ENCODE measurements at regions not wholly inside any gene's neighbourhood (a gene's known extent, or its start where the extent isn't known, plus 50 kb on each side); places are given as distances from the start of the nearest gene placed in this dataset.

DNA sequence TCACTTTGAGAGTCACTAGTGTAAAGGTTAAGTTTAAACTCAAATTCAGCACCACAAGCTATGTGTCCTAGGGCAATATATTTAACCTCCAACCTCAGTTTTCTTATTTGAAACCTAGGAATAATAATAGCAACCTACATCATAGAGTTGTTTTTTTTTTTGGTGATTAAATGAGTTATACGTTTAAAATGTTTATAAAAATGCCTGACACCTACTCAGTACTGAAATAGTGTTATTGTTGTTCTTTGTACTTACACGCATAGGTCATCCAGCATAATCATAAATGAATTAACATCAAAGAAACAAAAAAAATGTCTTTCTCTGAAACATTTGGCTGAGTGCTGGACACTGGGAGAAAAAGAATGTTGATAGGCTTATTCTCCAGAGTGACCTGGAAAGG, 266.8 kb upstream of the PRMT6 start:
- Histone ChIP-seq H3K4me1 (ENCODE audit: control insufficient read depth in 4 of 4, insufficient read depth in 4 of 4, low read length in 3 of 4) (no peaks in the 10 kb centered on the region), H3K27me3 (ENCODE audit: control insufficient read depth in 4 of 4, insufficient read depth in 4 of 4, low read length in 3 of 4) (no peaks in the 10 kb centered on the region), H3K9ac (ENCODE audit: low read depth in 1 of 2, low read length in 2 of 2) (no peak overlapping the region), H3K4me3 (ENCODE audit: low read depth in 1 of 3, low read length in 3 of 3) (no peak overlapping the region), H3K9me3 (ENCODE audit: control insufficient read depth in 4 of 4, low read length in 3 of 4) (no peaks in the 10 kb centered on the region), H3K27ac (ENCODE audit: low read depth in 1 of 2, low read length in 2 of 2) (no peak overlapping the region), H3K36me3 (ENCODE audit: control insufficient read depth in 4 of 4, insufficient read depth in 3 of 4, low read depth in 1 of 4, low read length in 3 of 4) (no peaks in the 10 kb centered on the region)
- no peak for DNase-seq (ENCODE audit: low spot score)
- WGBS: 64% methylated on average over 2 of the region's 2 CpGs
- no peak for TF ChIP-seq TAF1 (conservative IDR thresholded peaks at IDR 0.05)
- TF ChIP-seq, protein P1, sequence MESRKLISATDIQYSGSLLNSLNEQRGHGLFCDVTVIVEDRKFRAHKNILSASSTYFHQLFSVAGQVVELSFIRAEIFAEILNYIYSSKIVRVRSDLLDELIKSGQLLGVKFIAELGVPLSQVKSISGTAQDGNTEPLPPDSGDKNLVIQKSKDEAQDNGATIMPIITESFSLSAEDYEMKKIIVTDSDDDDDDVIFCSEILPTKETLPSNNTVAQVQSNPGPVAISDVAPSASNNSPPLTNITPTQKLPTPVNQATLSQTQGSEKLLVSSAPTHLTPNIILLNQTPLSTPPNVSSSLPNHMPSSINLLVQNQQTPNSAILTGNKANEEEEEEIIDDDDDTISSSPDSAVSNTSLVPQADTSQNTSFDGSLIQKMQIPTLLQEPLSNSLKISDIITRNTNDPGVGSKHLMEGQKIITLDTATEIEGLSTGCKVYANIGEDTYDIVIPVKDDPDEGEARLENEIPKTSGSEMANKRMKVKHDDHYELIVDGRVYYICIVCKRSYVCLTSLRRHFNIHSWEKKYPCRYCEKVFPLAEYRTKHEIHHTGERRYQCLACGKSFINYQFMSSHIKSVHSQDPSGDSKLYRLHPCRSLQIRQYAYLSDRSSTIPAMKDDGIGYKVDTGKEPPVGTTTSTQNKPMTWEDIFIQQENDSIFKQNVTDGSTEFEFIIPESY (IDR thresholded peaks at IDR 0.05): no peak
- TF ChIP-seq, protein P2, sequence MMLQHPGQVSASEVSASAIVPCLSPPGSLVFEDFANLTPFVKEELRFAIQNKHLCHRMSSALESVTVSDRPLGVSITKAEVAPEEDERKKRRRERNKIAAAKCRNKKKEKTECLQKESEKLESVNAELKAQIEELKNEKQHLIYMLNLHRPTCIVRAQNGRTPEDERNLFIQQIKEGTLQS (IDR thresholded peaks at IDR 0.05): no peak

DNA sequence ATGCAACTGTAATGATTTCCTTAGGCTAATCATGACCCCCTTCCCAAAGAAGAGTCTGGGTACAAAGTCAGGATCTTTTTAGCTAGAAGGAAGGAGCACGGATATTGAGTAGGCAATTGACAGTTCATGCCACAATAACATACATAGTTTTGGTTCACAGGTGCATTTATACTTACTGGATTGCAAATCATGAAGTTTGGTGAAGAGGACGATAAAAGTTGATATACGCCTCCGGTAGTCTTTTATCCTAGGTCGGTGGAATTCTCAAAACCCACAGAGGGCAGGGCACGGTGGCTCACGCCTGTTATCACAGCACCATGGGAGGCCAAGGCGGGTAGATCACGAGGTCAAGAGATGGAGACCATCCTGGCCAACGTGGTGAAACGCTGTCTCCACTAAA, 265.4 kb upstream of the PRMT6 start:
- no peak for DNase-seq (ENCODE audit: low spot score)
- Histone ChIP-seq H3K36me3 (ENCODE audit: control insufficient read depth in 4 of 4, insufficient read depth in 3 of 4, low read depth in 1 of 4, low read length in 3 of 4) (no peaks in the 10 kb centered on the region), H3K9ac (ENCODE audit: low read depth in 1 of 2, low read length in 2 of 2) (no peak overlapping the region), H3K4me3 (ENCODE audit: low read depth in 1 of 3, low read length in 3 of 3) (no peak overlapping the region), H3K9me3 (ENCODE audit: control insufficient read depth in 4 of 4, low read length in 3 of 4) (no peaks in the 10 kb centered on the region), H3K27me3 (ENCODE audit: control insufficient read depth in 4 of 4, insufficient read depth in 4 of 4, low read length in 3 of 4) (no peaks in the 10 kb centered on the region), H3K4me1 (ENCODE audit: control insufficient read depth in 4 of 4, insufficient read depth in 4 of 4, low read length in 3 of 4) (no peaks in the 10 kb centered on the region), H3K27ac (ENCODE audit: low read depth in 1 of 2, low read length in 2 of 2) (no peak overlapping the region)
- TF ChIP-seq, protein P3, sequence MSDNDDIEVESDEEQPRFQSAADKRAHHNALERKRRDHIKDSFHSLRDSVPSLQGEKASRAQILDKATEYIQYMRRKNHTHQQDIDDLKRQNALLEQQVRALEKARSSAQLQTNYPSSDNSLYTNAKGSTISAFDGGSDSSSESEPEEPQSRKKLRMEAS (IDR thresholded peaks at IDR 0.05): no peak
- TF ChIP-seq TAF1 (conservative IDR thresholded peaks at IDR 0.05): no peak
- TF ChIP-seq HNF4A (conservative IDR thresholded peaks at IDR 0.05): no peak
- WGBS: 84% methylated on average over 11 of the region's 11 CpGs

DNA sequence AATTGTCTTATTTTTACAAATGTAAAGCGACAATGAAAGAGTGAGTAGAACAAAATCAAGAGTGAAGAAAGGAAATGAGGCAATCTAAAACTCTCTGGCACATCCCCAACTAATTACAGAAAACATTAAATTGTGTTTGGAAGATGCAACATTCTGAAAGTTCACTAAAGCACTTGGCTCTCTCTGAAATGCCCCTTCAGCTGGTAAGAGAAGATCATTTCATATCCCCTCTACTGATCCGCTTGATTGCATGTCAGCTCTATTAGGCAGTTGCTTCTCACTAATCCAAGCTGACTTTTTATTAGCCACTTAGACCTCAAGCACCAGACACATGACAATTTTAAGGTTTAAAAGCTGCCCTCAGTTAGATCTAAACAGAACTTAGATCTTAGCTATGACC, 262.8 kb upstream of the PRMT6 start:
- Histone ChIP-seq H3K4me3 (ENCODE audit: low read depth in 1 of 3, low read length in 3 of 3) (no peak overlapping the region), H3K27me3 (ENCODE audit: control insufficient read depth in 4 of 4, insufficient read depth in 4 of 4, low read length in 3 of 4) (no peaks in the 10 kb centered on the region), H3K9ac (ENCODE audit: low read depth in 1 of 2, low read length in 2 of 2) (no peak overlapping the region), H3K36me3 (ENCODE audit: control insufficient read depth in 4 of 4, insufficient read depth in 3 of 4, low read depth in 1 of 4, low read length in 3 of 4) (no peaks in the 10 kb centered on the region), H3K4me1 (ENCODE audit: control insufficient read depth in 4 of 4, insufficient read depth in 4 of 4, low read length in 3 of 4) (no peaks in the 10 kb centered on the region), H3K9me3 (ENCODE audit: control insufficient read depth in 4 of 4, low read length in 3 of 4) (no peaks in the 10 kb centered on the region), H3K27ac (ENCODE audit: low read depth in 1 of 2, low read length in 2 of 2) (no peak overlapping the region)
- DNase-seq (ENCODE audit: low spot score): no peak
- 67% methylated on average over 2 of the region's 2 CpGs for WGBS
- TF ChIP-seq RXRA (IDR thresholded peaks at IDR 0.05) (no peak), RAD21 (IDR thresholded peaks at IDR 0.05) (no peak), HNF4A (conservative IDR thresholded peaks at IDR 0.05) (no peak), FOXA2 (IDR thresholded peaks at IDR 0.05) (no peak), JUND (IDR thresholded peaks at IDR 0.05) (no peak), HNF4G (IDR thresholded peaks at IDR 0.05) (no peak)
- TF ChIP-seq, protein P3 (IDR thresholded peaks at IDR 0.05): no peak
- TF ChIP-seq, protein P2 (IDR thresholded peaks at IDR 0.05): no peak
- TF ChIP-seq, protein P4, sequence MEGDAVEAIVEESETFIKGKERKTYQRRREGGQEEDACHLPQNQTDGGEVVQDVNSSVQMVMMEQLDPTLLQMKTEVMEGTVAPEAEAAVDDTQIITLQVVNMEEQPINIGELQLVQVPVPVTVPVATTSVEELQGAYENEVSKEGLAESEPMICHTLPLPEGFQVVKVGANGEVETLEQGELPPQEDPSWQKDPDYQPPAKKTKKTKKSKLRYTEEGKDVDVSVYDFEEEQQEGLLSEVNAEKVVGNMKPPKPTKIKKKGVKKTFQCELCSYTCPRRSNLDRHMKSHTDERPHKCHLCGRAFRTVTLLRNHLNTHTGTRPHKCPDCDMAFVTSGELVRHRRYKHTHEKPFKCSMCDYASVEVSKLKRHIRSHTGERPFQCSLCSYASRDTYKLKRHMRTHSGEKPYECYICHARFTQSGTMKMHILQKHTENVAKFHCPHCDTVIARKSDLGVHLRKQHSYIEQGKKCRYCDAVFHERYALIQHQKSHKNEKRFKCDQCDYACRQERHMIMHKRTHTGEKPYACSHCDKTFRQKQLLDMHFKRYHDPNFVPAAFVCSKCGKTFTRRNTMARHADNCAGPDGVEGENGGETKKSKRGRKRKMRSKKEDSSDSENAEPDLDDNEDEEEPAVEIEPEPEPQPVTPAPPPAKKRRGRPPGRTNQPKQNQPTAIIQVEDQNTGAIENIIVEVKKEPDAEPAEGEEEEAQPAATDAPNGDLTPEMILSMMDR (IDR thresholded peaks at IDR 0.05; ENCODE audit: low read depth, low read length, missing input control): no peak

Measured in liver (tissue), 8 donors.